Activated naive CD8-positive, alpha-beta T cell treated with anti-CD3 and anti-CD28 coated beads, Interleukin-2, amount 50 U/mL, for 24 hours (primary cell): ENCODE measurements at regions not wholly inside any gene's neighbourhood (a gene's known extent, or its start where the extent isn't known, plus 50 kb on each side); places are given as distances from the start of the nearest gene placed in this dataset.

Source experiments
- ATAC-seq: fragments of 150-1000 bp; cut with Tn5 transposase; one replicate; pipeline ENCODE4 v1.10.0; 2021
- DNase-seq: peaks from one replicate; pipeline ENCODE4 v3.0.0; 2021
- H3K27ac Mint-ChIP-seq: one replicate; pipeline ENCODE4 v1.8.0; 2021; ENCODE audit warnings: mild to moderate bottlenecking, mixed read lengths
- H3K27me3 Mint-ChIP-seq: one replicate; pipeline ENCODE4 v1.8.0; 2021; ENCODE audit warnings: mixed read lengths
- H3K36me3 Mint-ChIP-seq: one replicate; pipeline ENCODE4 v1.8.0; 2021; ENCODE audit warnings: low read depth, mixed read lengths
- H3K4me1 Mint-ChIP-seq: one replicate; pipeline ENCODE4 v1.8.0; 2021; ENCODE audit warnings: mixed read lengths
- H3K4me3 Mint-ChIP-seq: one replicate; pipeline ENCODE4 v1.8.0; 2021; ENCODE audit warnings: mild to moderate bottlenecking, moderate library complexity, mixed read lengths
- H3K9me3 Mint-ChIP-seq: one replicate; pipeline ENCODE4 v1.8.0; 2021; ENCODE audit warnings: mixed read lengths

- H3K27me3 Mint-ChIP-seq, result no peaks in the 10 kb centered on the region
- H3K4me3 Mint-ChIP-seq, result no peak overlapping the region
- H3K36me3 Mint-ChIP-seq, result no peaks in the 10 kb centered on the region
- H3K27ac Mint-ChIP-seq, result no peak overlapping the region
- no peaks in the 10 kb centered on the region for H3K4me1 Mint-ChIP-seq
- no peak for DNase-seq
- no peaks in the 10 kb centered on the region for H3K9me3 Mint-ChIP-seq
- no peak for ATAC-seq
Measured at GRCh38 chrX:69285401-69285877, 120.2 kb upstream of the PJA1 start.

- Mint-ChIP-seq H3K9me3 (no peaks in the 10 kb centered on the region), H3K27ac (no peak overlapping the region), H3K4me1 (no peaks in the 10 kb centered on the region), H3K36me3 (no peaks in the 10 kb centered on the region), H3K4me3 (no peak overlapping the region), H3K27me3 (no peaks in the 10 kb centered on the region)
- no peak for DNase-seq
- ATAC-seq, result no peak
Measured at GRCh38 chrX:69284491-69284890, 119.2 kb upstream of the PJA1 start.

GRCh38 chrX:69282893-69283690, 117.8 kb upstream of the PJA1 start:
- H3K4me3 Mint-ChIP-seq, result no peak overlapping the region
- no peaks in the 10 kb centered on the region for H3K9me3 Mint-ChIP-seq
- DNase-seq, result no peak
- H3K27ac Mint-ChIP-seq, result no peak overlapping the region
- no peaks in the 10 kb centered on the region for H3K36me3 Mint-ChIP-seq
- ATAC-seq, result no peak
- H3K4me1 Mint-ChIP-seq, result no peaks in the 10 kb centered on the region
- no peaks in the 10 kb centered on the region for H3K27me3 Mint-ChIP-seq

- H3K36me3 Mint-ChIP-seq, result no peaks in the 10 kb centered on the region
- DNase-seq (no peak), ATAC-seq (no peak)
- no peaks in the 10 kb centered on the region for H3K4me1 Mint-ChIP-seq
- no peak overlapping the region for H3K4me3 Mint-ChIP-seq
- H3K27ac Mint-ChIP-seq, result no peak overlapping the region
- no peaks in the 10 kb centered on the region for H3K27me3 Mint-ChIP-seq
- no peaks in the 10 kb centered on the region for H3K9me3 Mint-ChIP-seq
Measured at GRCh38 chrX:69280933-69281332, 115.7 kb upstream of the PJA1 start.

- Mint-ChIP-seq H3K4me1 (no peaks in the 10 kb centered on the region), H3K9me3 (no peaks in the 10 kb centered on the region), H3K4me3 (no peak overlapping the region), H3K36me3 (no peaks in the 10 kb centered on the region), H3K27ac (no peak overlapping the region), H3K27me3 (no peaks in the 10 kb centered on the region)
- ATAC-seq (no peak), DNase-seq (no peak)
Measured at GRCh38 chrX:69279234-69279633, 114.0 kb upstream of the PJA1 start.

GRCh38 chrX:69278031-69278687, 112.9 kb upstream of the PJA1 start:
- no peak overlapping the region for H3K4me3 Mint-ChIP-seq
- no peaks in the 10 kb centered on the region for H3K9me3 Mint-ChIP-seq
- no peak overlapping the region for H3K27ac Mint-ChIP-seq
- no peaks in the 10 kb centered on the region for H3K36me3 Mint-ChIP-seq
- H3K4me1 Mint-ChIP-seq, result no peaks in the 10 kb centered on the region
- ATAC-seq, result no peak
- DNase-seq, result no peak
- H3K27me3 Mint-ChIP-seq, result no peaks in the 10 kb centered on the region

GRCh38 chrX:69277369-69277990, 112.2 kb upstream of the PJA1 start:
- no peaks in the 10 kb centered on the region for H3K36me3 Mint-ChIP-seq
- no peaks in the 10 kb centered on the region for H3K9me3 Mint-ChIP-seq
- H3K4me3 Mint-ChIP-seq, result no peak overlapping the region
- H3K27ac Mint-ChIP-seq, result no peak overlapping the region
- no peak for DNase-seq
- H3K4me1 Mint-ChIP-seq, result no peaks in the 10 kb centered on the region
- H3K27me3 Mint-ChIP-seq, result no peaks in the 10 kb centered on the region
- no peak for ATAC-seq

GRCh38 chrX:69268611-69269010, 103.4 kb upstream of the PJA1 start:
- ATAC-seq (no peak), DNase-seq (no peak)
- no peaks in the 10 kb centered on the region for H3K4me1 Mint-ChIP-seq
- no peak overlapping the region for H3K27ac Mint-ChIP-seq
- H3K36me3 Mint-ChIP-seq, result no peaks in the 10 kb centered on the region
- no peaks in the 10 kb centered on the region for H3K9me3 Mint-ChIP-seq
- H3K4me3 Mint-ChIP-seq, result no peak overlapping the region
- H3K27me3 Mint-ChIP-seq, result no peaks in the 10 kb centered on the region

GRCh38 chrX:69264158-69264581, 98.9 kb upstream of the PJA1 start:
- H3K27ac Mint-ChIP-seq, result no peak overlapping the region
- no peak overlapping the region for H3K4me3 Mint-ChIP-seq
- ATAC-seq (no peak), DNase-seq (no peak)
- no peaks in the 10 kb centered on the region for H3K36me3 Mint-ChIP-seq
- H3K4me1 Mint-ChIP-seq, result no peaks in the 10 kb centered on the region
- peaks cover 14% of the 10 kb centered on the region for H3K27me3 Mint-ChIP-seq
- H3K9me3 Mint-ChIP-seq, result no peaks in the 10 kb centered on the region

- no peak overlapping the region for H3K27ac Mint-ChIP-seq
Measured at GRCh38 chrX:69263251-69263820, 98.1 kb upstream of the PJA1 start.

GRCh38 chrX:69262036-69262936, 97.0 kb upstream of the PJA1 start:
- H3K4me3 Mint-ChIP-seq, result no peak overlapping the region
- no peak for ATAC-seq
- H3K4me1 Mint-ChIP-seq, result no peaks in the 10 kb centered on the region
- DNase-seq, result no peak
- H3K27me3 Mint-ChIP-seq, result peaks cover 14% of the 10 kb centered on the region
- no peaks in the 10 kb centered on the region for H3K9me3 Mint-ChIP-seq
- H3K36me3 Mint-ChIP-seq, result no peaks in the 10 kb centered on the region
- H3K27ac Mint-ChIP-seq, result no peak overlapping the region

More at GRCh38 chrX:69263251-69263820, 98.1 kb upstream of the PJA1 start:
- no peaks in the 10 kb centered on the region for H3K4me1 Mint-ChIP-seq
- DNase-seq (no peak), ATAC-seq (no peak)
- no peaks in the 10 kb centered on the region for H3K36me3 Mint-ChIP-seq
- no peak overlapping the region for H3K4me3 Mint-ChIP-seq
- peaks cover 14% of the 10 kb centered on the region for H3K27me3 Mint-ChIP-seq
- H3K9me3 Mint-ChIP-seq, result no peaks in the 10 kb centered on the region

GRCh38 chrX:69260169-69260568, 94.9 kb upstream of the PJA1 start:
- Mint-ChIP-seq H3K27ac (no peak overlapping the region), H3K4me1 (no peaks in the 10 kb centered on the region), H3K4me3 (no peak overlapping the region), H3K9me3 (no peaks in the 10 kb centered on the region), H3K36me3 (no peaks in the 10 kb centered on the region), H3K27me3 (peaks cover 14% of the 10 kb centered on the region)
- ATAC-seq (no peak), DNase-seq (no peak)

- peaks cover 14% of the 10 kb centered on the region for H3K27me3 Mint-ChIP-seq
Measured at GRCh38 chrX:69258893-69259292, 93.6 kb upstream of the PJA1 start.

More at GRCh38 chrX:69258893-69259292, 93.6 kb upstream of the PJA1 start:
- Mint-ChIP-seq H3K4me1 (no peaks in the 10 kb centered on the region), H3K4me3 (no peak overlapping the region), H3K9me3 (no peaks in the 10 kb centered on the region), H3K36me3 (no peaks in the 10 kb centered on the region), H3K27ac (no peak overlapping the region)
- no peak for ATAC-seq
- no peak for DNase-seq
